Neutrophil (primary cell): ENCODE measurements at regions not wholly inside any gene's neighbourhood (a gene's known extent, or its start where the extent isn't known, plus 50 kb on each side); places are given as distances from the start of the nearest gene placed in this dataset.

Experiments used
- H3K27ac ChIP-seq: fragments of 200-600 bp; sonication (generic); 2 replicates; pipeline ENCODE4 v1.5.1; 2016; ENCODE audit warnings: mild to moderate bottlenecking, moderate library complexity
- H3K27me3 ChIP-seq: fragments of 200-600 bp; sonication (generic); 2 replicates; pipeline ENCODE4 v1.6.0; 2016; ENCODE audit warnings: mild to moderate bottlenecking
- H3K36me3 ChIP-seq: fragments of 200-600 bp; sonication (generic); 2 replicates; pipeline ENCODE4 v1.5.1; 2017
- H3K4me1 ChIP-seq, 2 experiments: fragments of 200-600 bp in 1 of 2; sonication (generic) in 1 of 2; 1 replicate in 1 of 2; 2 replicates in 1 of 2; pipeline versions ENCODE4 v1.5.1 to v1.6.1; 2013 to 2016; ENCODE audit warnings: low read depth in 1 of 2, low read length in 1 of 2, mild to moderate bottlenecking in 1 of 2, moderate library complexity in 1 of 2; ENCODE audit not compliant: control insufficient read depth in 1 of 2, insufficient read depth in 1 of 2
- H3K4me3 ChIP-seq, 2 experiments: fragments of 200-600 bp in 1 of 2; sonication (generic) in 1 of 2; 1 replicate in 1 of 2; 2 replicates in 1 of 2; pipeline ENCODE4 v1.5.1; 2013 to 2016; ENCODE audit warnings: low read depth in 1 of 2, low read length in 1 of 2, mild to moderate bottlenecking in 1 of 2, moderate library complexity in 1 of 2
- H3K9me3 ChIP-seq: fragments of 200-600 bp; sonication (generic); 2 replicates; pipeline ENCODE4 v1.5.1; 2016
- TF ChIP-seq, protein P1 (sequence below): fragments of 200-600 bp; sonication (generic); IDR thresholded peaks from 2 replicates; pipeline ENCODE4 v1.5.1; 2016; ENCODE audit warnings: antibody characterized with exemption

DNA sequence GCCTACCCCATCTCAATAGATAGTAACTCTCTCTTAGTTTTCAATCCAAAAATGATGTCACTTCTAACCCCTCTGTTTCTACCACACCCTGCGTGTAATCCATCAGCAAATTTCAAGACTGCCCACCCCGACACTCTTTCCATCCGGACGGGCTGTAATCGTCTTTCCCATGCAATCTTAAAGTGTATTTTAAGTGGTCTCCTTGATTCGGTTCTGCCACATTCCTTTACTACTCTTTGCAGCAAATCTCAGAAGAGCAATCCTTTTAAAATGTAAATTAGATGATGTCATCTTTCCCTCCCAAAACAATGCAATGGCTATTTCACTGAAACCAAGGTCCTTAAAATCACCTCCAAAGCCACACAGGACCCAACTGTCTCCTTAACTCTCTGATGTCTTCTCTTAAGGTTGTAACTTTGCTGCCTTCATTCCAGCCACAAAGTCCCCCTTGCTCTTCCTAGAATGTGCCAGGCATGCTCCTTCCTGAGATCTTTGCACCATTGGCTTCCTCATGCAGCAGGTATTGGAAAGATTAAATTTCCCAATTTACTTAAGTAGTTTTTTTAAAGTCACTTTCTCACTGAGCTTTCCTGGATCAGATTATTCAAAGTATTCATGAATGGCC is 932.5 kb upstream of the WWC1 start:
- H3K27me3 ChIP-seq = no peaks in the 10 kb centered on the region
- no peak overlapping the region for H3K4me3 ChIP-seq
- no peaks in the 10 kb centered on the region for H3K9me3 ChIP-seq
- H3K4me1 ChIP-seq = no peaks in the 10 kb centered on the region
- no peaks in the 10 kb centered on the region for H3K36me3 ChIP-seq
- no peak overlapping the region for H3K27ac ChIP-seq
- TF ChIP-seq, protein P1, sequence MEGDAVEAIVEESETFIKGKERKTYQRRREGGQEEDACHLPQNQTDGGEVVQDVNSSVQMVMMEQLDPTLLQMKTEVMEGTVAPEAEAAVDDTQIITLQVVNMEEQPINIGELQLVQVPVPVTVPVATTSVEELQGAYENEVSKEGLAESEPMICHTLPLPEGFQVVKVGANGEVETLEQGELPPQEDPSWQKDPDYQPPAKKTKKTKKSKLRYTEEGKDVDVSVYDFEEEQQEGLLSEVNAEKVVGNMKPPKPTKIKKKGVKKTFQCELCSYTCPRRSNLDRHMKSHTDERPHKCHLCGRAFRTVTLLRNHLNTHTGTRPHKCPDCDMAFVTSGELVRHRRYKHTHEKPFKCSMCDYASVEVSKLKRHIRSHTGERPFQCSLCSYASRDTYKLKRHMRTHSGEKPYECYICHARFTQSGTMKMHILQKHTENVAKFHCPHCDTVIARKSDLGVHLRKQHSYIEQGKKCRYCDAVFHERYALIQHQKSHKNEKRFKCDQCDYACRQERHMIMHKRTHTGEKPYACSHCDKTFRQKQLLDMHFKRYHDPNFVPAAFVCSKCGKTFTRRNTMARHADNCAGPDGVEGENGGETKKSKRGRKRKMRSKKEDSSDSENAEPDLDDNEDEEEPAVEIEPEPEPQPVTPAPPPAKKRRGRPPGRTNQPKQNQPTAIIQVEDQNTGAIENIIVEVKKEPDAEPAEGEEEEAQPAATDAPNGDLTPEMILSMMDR = no peak

DNA sequence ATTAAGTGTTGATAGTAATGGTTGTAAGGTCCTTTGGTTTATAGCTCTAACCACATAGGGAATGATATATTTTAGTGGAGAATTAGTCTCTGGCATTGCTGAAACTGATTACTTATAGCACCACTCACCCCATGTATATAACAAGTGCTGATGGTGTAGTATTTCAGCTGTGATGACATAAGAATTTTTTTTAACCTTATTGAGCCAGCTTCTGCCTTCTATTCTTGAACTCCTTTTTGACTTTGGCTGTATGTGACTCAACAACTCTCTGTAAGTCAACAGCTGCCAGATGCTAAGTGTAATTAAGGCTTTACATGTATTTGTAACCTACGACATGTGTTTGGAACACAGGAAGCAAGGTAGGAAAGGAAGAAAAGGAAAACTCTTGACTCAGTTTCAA is 929.6 kb upstream of the WWC1 start:
- Histone ChIP-seq H3K27me3 (no peaks in the 10 kb centered on the region), H3K36me3 (no peaks in the 10 kb centered on the region), H3K4me3 (no peak overlapping the region), H3K4me1 (no peaks in the 10 kb centered on the region), H3K27ac (no peak overlapping the region), H3K9me3 (no peaks in the 10 kb centered on the region)
- TF ChIP-seq, protein P1 = no peak

DNA sequence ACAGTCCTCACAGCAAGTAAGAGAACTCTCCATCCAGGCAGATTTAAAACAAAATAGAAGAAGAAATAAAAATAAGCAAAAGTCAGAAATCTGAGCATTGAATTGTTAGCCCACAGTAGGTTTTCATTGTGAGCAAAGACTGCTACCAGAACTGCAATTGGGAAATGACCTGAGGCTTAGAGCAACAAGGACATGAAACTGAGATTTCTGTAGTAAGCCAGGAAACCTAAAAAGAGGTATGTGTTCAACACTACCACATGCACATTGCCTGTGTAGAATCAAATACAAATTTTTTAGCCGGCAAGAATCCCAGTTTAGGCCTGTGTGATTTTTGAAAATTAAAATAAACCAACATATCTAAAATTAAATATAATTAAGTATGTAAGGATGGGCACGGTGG is 928.4 kb upstream of the WWC1 start:
- Histone ChIP-seq H3K27ac (no peak overlapping the region), H3K4me1 (no peaks in the 10 kb centered on the region), H3K27me3 (no peaks in the 10 kb centered on the region), H3K9me3 (no peaks in the 10 kb centered on the region), H3K36me3 (no peaks in the 10 kb centered on the region), H3K4me3 (no peak overlapping the region)
- TF ChIP-seq, protein P1 = no peak

DNA sequence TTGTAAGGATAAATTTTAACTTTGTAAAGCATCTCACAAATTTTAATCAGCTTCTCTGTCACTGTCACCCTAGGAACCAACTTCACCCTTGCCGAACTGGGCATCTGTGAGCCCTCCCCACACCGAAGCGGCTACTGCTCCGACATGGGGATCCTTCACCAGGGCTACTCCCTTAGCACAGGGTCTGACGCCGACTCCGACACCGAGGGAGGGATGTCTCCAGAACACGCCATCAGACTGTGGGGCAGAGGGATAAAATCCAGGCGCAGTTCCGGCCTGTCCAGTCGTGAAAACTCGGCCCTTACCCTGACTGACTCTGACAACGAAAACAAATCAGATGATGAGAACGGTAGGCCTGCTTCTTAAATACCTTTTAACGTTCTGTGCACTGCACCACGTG is 916.3 kb upstream of the WWC1 start:
- Histone ChIP-seq H3K36me3 (no peaks in the 10 kb centered on the region), H3K27me3 (no peaks in the 10 kb centered on the region), H3K27ac (no peak overlapping the region), H3K4me3 (no peak overlapping the region), H3K4me1 (no peaks in the 10 kb centered on the region), H3K9me3 (no peaks in the 10 kb centered on the region)
- TF ChIP-seq, protein P1 = no peak

DNA sequence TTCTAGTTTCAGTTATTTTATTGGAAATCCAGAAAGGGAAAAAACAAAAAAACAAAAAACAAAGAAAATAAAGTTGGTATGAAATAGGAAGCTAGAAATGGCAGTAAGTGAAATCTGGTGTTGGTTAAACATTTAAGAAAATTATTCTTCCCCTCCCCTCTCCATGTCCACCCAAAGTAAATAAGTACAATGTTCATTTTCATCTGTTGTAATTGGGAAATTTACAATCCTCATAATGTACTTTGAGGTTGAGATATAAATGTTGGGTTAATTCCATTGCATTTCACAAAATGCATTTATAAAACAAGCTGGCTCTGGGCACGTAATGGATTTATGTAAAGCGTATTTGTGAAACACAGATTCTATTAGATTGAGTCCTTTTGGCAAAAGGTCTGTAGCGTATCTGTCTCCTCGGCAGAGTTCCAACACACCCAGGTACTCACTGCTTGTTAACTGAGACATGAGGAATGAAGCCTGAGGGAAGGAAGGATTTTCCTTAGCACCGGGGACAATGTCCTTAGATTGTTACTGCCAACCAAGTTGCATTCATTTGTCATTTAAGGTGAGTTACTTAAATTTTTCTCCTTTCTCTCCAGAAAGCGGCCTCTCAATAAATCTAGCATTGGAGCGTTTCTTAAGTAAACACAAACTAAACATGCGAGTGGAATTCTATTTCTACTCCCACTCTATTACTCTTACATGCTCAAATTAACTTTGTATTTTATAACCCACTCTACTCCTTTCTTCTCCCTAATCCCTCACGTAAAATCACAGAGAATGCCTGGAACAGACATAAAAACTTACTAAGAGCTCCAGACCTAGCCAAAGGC is 912.3 kb upstream of the WWC1 start:
- no peaks in the 10 kb centered on the region for H3K36me3 ChIP-seq
- H3K27me3 ChIP-seq = no peaks in the 10 kb centered on the region
- H3K9me3 ChIP-seq = no peaks in the 10 kb centered on the region
- TF ChIP-seq, protein P1 = no peak
- no peak overlapping the region for H3K27ac ChIP-seq
- H3K4me1 ChIP-seq = no peaks in the 10 kb centered on the region
- H3K4me3 ChIP-seq = no peak overlapping the region
